Colonic mucosa (tissue), 4 donors: ENCODE measurements at regions not wholly inside any gene's neighbourhood (a gene's known extent, or its start where the extent isn't known, plus 50 kb on each side); places are given as distances from the start of the nearest gene placed in this dataset.

Experiments
- DNase-seq: peaks from one replicate; pipeline ENCODE4 v3.0.0-alpha.2; 2020
- H3K27ac ChIP-seq: fragments of 200-600 bp; one replicate; pipeline ENCODE4 v1.8.0; 2021
- H3K27me3 ChIP-seq: fragments of 200-600 bp; one replicate; pipeline ENCODE4 v1.8.0; 2021
- H3K36me3 ChIP-seq: fragments of 200-600 bp; one replicate; pipeline ENCODE4 v1.8.0; 2021
- H3K4me1 ChIP-seq: fragments of 200-600 bp; one replicate; pipeline ENCODE4 v1.8.0; 2021; ENCODE audit warnings: mild to moderate bottlenecking
- H3K4me3 ChIP-seq: fragments of 200-600 bp; one replicate; pipeline ENCODE4 v1.8.0; 2021
- H3K9ac ChIP-seq, 2 donors: one replicate each; pipeline ENCODE4 v1.7.0; 2013; ENCODE audit warnings: control low read depth in 2 of 2, low read depth in 2 of 2, low read length in 2 of 2
- H3K9me3 ChIP-seq: fragments of 200-600 bp; one replicate; pipeline ENCODE4 v1.8.0; 2021
- intact Hi-C: fragments of 100-400 bp; cut with DNase I; formaldehyde crosslinking; loops from one replicate; pipeline ENCODE4 v1.14.1; 2022
- TF ChIP-seq, protein P1 (sequence below): fragments of 200-600 bp; IDR thresholded peaks from one replicate; pipeline ENCODE4 v1.8.0; 2022; ENCODE audit warnings: antibody characterized with exemption, mild to moderate bottlenecking
- donor health status: healthy.
- donor health status: DM: no; HTN: no; CAD: no.
- donor health status: DM: no; HTN: no; CAD: no.

DNA sequence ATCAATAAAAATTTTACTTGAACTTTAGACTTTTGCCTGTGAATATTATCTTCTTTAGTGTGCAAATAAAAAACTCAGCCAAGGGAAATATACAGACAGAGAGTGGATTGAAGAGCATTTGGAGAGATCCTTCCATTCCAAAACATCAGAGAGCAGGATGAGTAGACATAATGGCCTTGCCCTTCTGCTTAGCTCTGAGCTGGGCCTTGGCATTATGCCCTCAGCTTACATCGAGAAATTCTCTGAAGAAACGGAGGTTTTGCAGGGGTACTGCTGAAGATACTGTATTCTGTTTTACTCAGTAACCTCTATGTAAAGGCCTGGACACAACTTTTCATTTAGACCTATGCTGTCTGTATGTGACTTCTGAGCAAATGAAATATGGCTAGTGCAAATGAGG is 317.4 kb downstream of the STIM2 start:
- Histone ChIP-seq H3K27ac (no peak overlapping the region), H3K27me3 (no peaks in the 10 kb centered on the region), H3K4me1 (no peaks in the 10 kb centered on the region), H3K36me3 (no peaks in the 10 kb centered on the region), H3K4me3 (no peak overlapping the region), H3K9me3 (no peaks in the 10 kb centered on the region), H3K9ac (no peak overlapping the region)
- DNase-seq: no peak
- intact Hi-C loops: loop anchor here (10.0 kb wide), 1 partner anchor 147 kb away; no protein-coding TSS in a partner anchor
- TF ChIP-seq, protein P1, sequence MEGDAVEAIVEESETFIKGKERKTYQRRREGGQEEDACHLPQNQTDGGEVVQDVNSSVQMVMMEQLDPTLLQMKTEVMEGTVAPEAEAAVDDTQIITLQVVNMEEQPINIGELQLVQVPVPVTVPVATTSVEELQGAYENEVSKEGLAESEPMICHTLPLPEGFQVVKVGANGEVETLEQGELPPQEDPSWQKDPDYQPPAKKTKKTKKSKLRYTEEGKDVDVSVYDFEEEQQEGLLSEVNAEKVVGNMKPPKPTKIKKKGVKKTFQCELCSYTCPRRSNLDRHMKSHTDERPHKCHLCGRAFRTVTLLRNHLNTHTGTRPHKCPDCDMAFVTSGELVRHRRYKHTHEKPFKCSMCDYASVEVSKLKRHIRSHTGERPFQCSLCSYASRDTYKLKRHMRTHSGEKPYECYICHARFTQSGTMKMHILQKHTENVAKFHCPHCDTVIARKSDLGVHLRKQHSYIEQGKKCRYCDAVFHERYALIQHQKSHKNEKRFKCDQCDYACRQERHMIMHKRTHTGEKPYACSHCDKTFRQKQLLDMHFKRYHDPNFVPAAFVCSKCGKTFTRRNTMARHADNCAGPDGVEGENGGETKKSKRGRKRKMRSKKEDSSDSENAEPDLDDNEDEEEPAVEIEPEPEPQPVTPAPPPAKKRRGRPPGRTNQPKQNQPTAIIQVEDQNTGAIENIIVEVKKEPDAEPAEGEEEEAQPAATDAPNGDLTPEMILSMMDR: no peak

DNA sequence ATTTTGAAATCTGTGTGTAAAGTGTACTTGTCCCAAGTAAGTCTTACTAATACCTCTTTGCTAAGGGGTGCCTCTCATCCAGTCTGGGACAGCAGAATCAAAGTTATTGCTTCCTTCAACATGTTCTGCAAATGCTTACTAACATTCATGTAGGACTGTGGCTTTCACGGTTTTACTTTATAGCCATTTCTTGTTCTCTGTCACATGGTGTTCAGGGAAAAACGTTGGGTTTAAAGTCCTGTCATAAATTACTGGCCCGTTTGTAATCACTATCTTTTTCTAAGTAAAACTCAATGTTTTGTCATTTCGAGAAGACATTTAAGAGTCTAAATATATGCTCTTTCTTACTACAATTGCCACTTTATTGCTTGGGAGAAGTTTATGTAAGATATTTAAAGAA is 321.1 kb downstream of the STIM2 start:
- Histone ChIP-seq H3K27me3 (no peaks in the 10 kb centered on the region), H3K4me1 (no peaks in the 10 kb centered on the region), H3K9ac (no peak overlapping the region), H3K9me3 (no peaks in the 10 kb centered on the region), H3K36me3 (no peaks in the 10 kb centered on the region), H3K4me3 (no peak overlapping the region), H3K27ac (no peak overlapping the region)
- TF ChIP-seq, protein P1: no peak
- DNase-seq: no peak
- intact Hi-C loops: no loop called here

DNA sequence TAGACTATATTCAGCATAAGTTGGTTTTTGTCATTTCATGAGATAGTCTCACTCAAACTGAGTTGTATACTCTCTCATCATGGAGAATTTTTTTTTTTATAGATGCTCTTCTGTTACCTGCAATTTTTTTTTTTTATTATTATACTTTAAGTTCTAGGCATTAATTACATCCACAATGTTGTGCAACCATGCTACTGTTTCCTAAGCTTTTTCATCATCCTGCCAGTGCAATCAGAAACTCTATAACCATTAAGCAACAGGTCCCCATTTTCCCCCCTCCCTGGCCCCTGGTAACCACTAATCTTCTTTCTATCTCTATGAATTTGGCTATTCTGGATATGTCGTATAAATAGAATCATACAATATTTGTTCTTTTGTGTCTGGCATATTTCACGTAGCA is 321.6 kb downstream of the STIM2 start:
- intact Hi-C loops: no loop called here
- Histone ChIP-seq H3K9me3 (no peaks in the 10 kb centered on the region), H3K27ac (no peak overlapping the region), H3K4me1 (no peaks in the 10 kb centered on the region), H3K4me3 (no peak overlapping the region), H3K9ac (no peak overlapping the region), H3K27me3 (no peaks in the 10 kb centered on the region), H3K36me3 (no peaks in the 10 kb centered on the region)
- TF ChIP-seq, protein P1: no peak
- DNase-seq: no peak

DNA sequence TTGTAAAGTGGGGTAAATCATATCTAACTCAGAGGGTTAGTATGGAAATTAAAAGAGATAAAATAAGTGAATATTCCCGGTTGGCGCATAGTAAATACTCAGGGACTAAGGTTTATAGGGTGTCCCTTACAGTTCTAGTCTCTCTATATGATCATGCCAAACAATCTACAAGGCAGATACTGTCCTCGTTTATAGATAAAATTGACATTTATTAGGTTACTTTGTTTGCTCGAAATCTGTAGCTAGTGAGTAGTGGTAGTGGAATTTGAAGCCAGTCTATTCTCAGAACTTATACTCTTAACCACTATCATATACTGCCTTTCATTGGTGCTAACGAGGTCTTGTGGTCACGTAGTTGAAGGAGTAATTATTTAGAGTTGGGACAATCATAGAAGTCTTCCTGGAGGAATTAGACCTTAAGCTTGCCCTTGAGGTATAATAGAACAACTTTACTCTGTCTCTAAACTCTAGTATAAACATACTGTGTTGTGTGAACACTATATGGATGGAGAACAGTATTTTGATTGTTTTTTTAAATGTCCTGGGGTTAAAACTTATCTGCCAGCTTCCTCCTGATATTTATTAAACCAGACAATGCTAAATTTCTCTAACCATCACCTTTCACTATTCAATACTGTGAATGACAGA is 324.0 kb downstream of the STIM2 start:
- no peaks in the 10 kb centered on the region for H3K9me3 ChIP-seq
- TF ChIP-seq, protein P1: no peak
- no peak for DNase-seq
- no peaks in the 10 kb centered on the region for H3K27me3 ChIP-seq
- H3K36me3 ChIP-seq: no peaks in the 10 kb centered on the region
- intact Hi-C loops: no loop called here
- no peak overlapping the region for H3K9ac ChIP-seq
- no peaks in the 10 kb centered on the region for H3K4me1 ChIP-seq
- no peak overlapping the region for H3K4me3 ChIP-seq
- H3K27ac ChIP-seq: no peak overlapping the region

DNA sequence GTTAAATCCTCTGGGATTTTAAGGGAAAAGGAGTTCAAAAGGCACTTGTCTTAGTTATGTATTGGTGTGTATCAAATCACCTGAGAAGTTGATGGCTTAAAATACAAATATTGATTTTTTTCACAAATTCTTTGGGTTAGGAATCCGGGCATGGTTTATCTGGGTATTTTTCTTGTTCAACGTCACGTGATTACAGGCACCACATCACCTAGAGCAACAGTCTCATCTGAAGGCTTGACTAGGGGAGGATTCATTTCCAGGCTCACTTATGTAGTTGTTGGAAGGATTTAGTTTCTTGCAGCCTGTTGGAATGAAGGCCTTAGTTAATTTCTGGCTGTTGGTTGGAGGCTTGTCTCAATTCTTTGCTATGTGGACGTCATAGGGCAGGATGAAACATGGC is 326.1 kb downstream of the STIM2 start:
- TF ChIP-seq, protein P1: no peak

More for the DNA sequence above, 326.1 kb downstream of the STIM2 start:
- Histone ChIP-seq H3K27ac (no peak overlapping the region), H3K27me3 (no peaks in the 10 kb centered on the region), H3K9ac (no peak overlapping the region), H3K9me3 (no peaks in the 10 kb centered on the region), H3K36me3 (no peaks in the 10 kb centered on the region), H3K4me1 (no peaks in the 10 kb centered on the region), H3K4me3 (no peak overlapping the region)
- intact Hi-C loops: no loop called here
- no peak for DNase-seq
